ENCODE measurements at regions not wholly inside any gene's neighbourhood (a gene's known extent, or its start where the extent isn't known, plus 50 kb on each side); places are given as distances from the start of the nearest gene placed in this dataset.

- Mint-ChIP-seq H3K36me3 (ENCODE audit: insufficient read depth) (no peaks in the 10 kb centered on the region), H3K27ac (no peak overlapping the region), H3K27me3 (peaks cover 15% of the 10 kb centered on the region), H3K4me1 (ENCODE audit: low read depth) (peaks cover 33% of the 10 kb centered on the region), H3K9me3 (ENCODE audit: low read depth) (no peaks in the 10 kb centered on the region), H3K4me3 (ENCODE audit: low read depth) (no peak overlapping the region)
- DNase-seq (ENCODE audit: low spot score, unreplicated experiment) = no peak
- no peak for TF ChIP-seq CTCF (IDR thresholded peaks at IDR 0.05; ENCODE audit: unreplicated experiment)
These were observed 80.0 kb downstream of the NREP start for GRCh38 chr5:111676926-111677415.

DNA sequence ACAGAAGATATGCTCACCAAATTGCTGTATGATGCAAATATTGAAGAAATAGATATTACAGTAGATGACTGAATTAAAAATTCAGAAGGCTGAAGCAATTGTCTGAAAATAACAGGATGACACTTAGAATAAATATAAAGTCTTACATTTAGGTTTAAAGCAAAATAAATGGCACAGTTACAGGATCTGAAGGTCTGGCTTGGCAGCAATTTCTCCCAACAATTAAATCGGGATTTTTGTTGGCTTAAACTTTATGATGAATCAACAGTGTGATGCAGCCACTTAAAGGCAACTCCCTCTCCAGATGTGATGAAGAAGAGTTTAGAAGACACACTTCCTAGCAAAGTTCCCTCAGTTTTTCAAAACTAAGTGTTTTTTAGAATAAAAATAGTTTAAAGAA lies 80.5 kb downstream of the NREP start:
- Mint-ChIP-seq H3K36me3 (ENCODE audit: insufficient read depth) (no peaks in the 10 kb centered on the region), H3K27me3 (peaks cover 15% of the 10 kb centered on the region), H3K9me3 (ENCODE audit: low read depth) (no peaks in the 10 kb centered on the region), H3K4me1 (ENCODE audit: low read depth) (peaks cover 32% of the 10 kb centered on the region), H3K27ac (no peak overlapping the region), H3K4me3 (ENCODE audit: low read depth) (no peak overlapping the region)
- DNase-seq (ENCODE audit: low spot score, unreplicated experiment) = no peak
- no peak for TF ChIP-seq CTCF (IDR thresholded peaks at IDR 0.05; ENCODE audit: unreplicated experiment)

- Mint-ChIP-seq H3K9me3 (ENCODE audit: low read depth) (no peaks in the 10 kb centered on the region), H3K27me3 (peaks cover 15% of the 10 kb centered on the region), H3K27ac (no peak overlapping the region), H3K4me3 (ENCODE audit: low read depth) (no peak overlapping the region), H3K4me1 (ENCODE audit: low read depth) (peaks cover 23% of the 10 kb centered on the region), H3K36me3 (ENCODE audit: insufficient read depth) (no peaks in the 10 kb centered on the region)
- no peak for TF ChIP-seq CTCF (IDR thresholded peaks at IDR 0.05; ENCODE audit: unreplicated experiment)
- no peak for DNase-seq (ENCODE audit: low spot score, unreplicated experiment)
These were observed 81.6 kb downstream of the NREP start for GRCh38 chr5:111675201-111675934.

GRCh38 chr5:111673891-111674626 lies 82.9 kb downstream of the NREP start:
- H3K4me3 Mint-ChIP-seq (ENCODE audit: low read depth) = no peak overlapping the region
- H3K27me3 Mint-ChIP-seq = peaks cover 19% of the 10 kb centered on the region
- peaks cover 23% of the 10 kb centered on the region for H3K4me1 Mint-ChIP-seq (ENCODE audit: low read depth)
- no peaks in the 10 kb centered on the region for H3K36me3 Mint-ChIP-seq (ENCODE audit: insufficient read depth)
- no peak for DNase-seq (ENCODE audit: low spot score, unreplicated experiment)
- H3K9me3 Mint-ChIP-seq (ENCODE audit: low read depth) = no peaks in the 10 kb centered on the region
- no peak for TF ChIP-seq CTCF (IDR thresholded peaks at IDR 0.05; ENCODE audit: unreplicated experiment)
- H3K27ac Mint-ChIP-seq = peak overlapping the region; percentile 7

DNA sequence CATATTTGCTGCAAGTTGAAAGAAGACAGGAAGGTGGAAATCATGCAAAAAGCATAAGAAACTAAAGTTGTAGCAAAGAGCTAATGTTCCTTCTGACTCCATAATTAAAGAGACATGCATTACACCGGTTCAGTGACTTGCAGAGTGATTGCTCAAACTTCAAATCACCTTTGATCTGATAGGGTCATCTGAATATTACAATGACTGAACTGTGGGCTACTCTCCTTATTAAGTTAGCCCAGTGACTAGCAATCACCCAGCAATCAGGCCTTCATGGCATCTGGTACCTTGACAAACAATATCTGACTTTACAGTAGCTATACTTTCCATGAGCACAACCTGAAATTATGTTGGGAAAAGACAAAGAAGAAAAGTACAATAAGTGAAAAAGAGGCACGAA lies 84.9 kb downstream of the NREP start:
- DNase-seq (ENCODE audit: low spot score, unreplicated experiment) = no peak
- Mint-ChIP-seq H3K27ac (no peak overlapping the region), H3K4me1 (ENCODE audit: low read depth) (peaks cover 23% of the 10 kb centered on the region), H3K27me3 (peaks cover 11% of the 10 kb centered on the region), H3K9me3 (ENCODE audit: low read depth) (no peaks in the 10 kb centered on the region), H3K4me3 (ENCODE audit: low read depth) (no peak overlapping the region), H3K36me3 (ENCODE audit: insufficient read depth) (no peaks in the 10 kb centered on the region)
- TF ChIP-seq CTCF (IDR thresholded peaks at IDR 0.05; ENCODE audit: unreplicated experiment) = no peak

All from progenitor cell of endocrine pancreas (in vitro differentiated cells).